ENCODE measurements at regions not wholly inside any gene's neighbourhood (a gene's known extent, or its start where the extent isn't known, plus 50 kb on each side); places are given as distances from the start of the nearest gene placed in this dataset.

DNA sequence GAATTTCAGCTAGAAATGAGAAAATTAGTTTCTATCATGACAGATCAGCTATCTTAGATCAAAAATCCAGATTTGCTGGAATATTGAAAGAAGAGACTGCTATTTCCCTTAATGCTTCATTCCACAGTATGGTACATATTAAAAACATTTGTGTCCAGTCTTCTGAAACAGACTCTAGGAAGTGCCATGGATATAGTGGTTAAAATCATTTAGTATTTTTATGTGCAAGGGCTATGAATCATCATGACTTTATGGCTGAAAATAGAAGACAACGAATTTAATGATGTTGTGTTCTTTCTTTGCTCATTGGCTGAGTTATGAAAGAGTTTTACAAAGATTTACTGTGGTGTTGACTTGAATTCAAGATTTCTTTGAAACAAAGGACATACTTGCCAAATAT is 146.6 kb downstream of the ANKRD60 start:
- ChIA-PET POLR2A (ENCODE audit: partially characterized antibody) (no interaction called here), CTCF (ENCODE audit: partially characterized antibody) (interaction anchor here (0.6 kb wide), 1 partner anchor 328 kb away, joined by 3 read pairs; no protein-coding TSS in a partner anchor)
- TF ChIP-seq ZNF274 (IDR thresholded peaks at IDR 0.05; ENCODE audit: borderline replicate concordance, extremely low read depth, low read length) (no peak), KDM1A (IDR thresholded peaks at IDR 0.05; ENCODE audit: borderline replicate concordance, low read length) (no peak), USF2 (IDR thresholded peaks at IDR 0.05; ENCODE audit: low read length) (no peak), KDM5A (IDR thresholded peaks at IDR 0.05; ENCODE audit: low read length) (no peak), TAF1 (IDR thresholded peaks at IDR 0.05; ENCODE audit: low read depth, low read length) (no peak), SAP30 (IDR thresholded peaks at IDR 0.05; ENCODE audit: insufficient read depth, insufficient replicate concordance, low read length) (no peak), RBBP5 (IDR thresholded peaks at IDR 0.05; ENCODE audit: borderline replicate concordance, low read depth, low read length) (no peak)
- TF ChIP-seq, protein P1, sequence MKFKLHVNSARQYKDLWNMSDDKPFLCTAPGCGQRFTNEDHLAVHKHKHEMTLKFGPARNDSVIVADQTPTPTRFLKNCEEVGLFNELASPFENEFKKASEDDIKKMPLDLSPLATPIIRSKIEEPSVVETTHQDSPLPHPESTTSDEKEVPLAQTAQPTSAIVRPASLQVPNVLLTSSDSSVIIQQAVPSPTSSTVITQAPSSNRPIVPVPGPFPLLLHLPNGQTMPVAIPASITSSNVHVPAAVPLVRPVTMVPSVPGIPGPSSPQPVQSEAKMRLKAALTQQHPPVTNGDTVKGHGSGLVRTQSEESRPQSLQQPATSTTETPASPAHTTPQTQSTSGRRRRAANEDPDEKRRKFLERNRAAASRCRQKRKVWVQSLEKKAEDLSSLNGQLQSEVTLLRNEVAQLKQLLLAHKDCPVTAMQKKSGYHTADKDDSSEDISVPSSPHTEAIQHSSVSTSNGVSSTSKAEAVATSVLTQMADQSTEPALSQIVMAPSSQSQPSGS (IDR thresholded peaks at IDR 0.05; ENCODE audit: low read length): no peak
- Histone ChIP-seq H2BK20ac (ENCODE audit: low read length) (no peak overlapping the region), H2BK120ac (replicated peaks; ENCODE audit: low read depth, low read length) (no peak overlapping the region), H3K4ac (replicated peaks; ENCODE audit: insufficient read length, low read depth, low read length) (no peak overlapping the region), H3K79me1 (ENCODE audit: low read depth, low read length) (no peaks in the 10 kb centered on the region), H3K4me3 (ENCODE audit: extremely low read depth in 1 of 4, insufficient read depth in 2 of 4, low read depth in 3 of 4, low read length in 4 of 4) (no peak overlapping the region), H2AK5ac (ENCODE audit: low read depth, low read length) (no peak overlapping the region), H3K14ac (ENCODE audit: insufficient read length) (no peak overlapping the region), H3K79me2 (ENCODE audit: control insufficient read depth in 1 of 2, insufficient read depth in 2 of 2, low read length in 2 of 2) (no peaks in the 10 kb centered on the region), H3K9ac (replicated peaks in 1 of 4; ENCODE audit: extremely low read depth in 1 of 4, low read depth in 3 of 4, low read length in 3 of 4) (no peak overlapping the region), H3K56ac (replicated peaks; ENCODE audit: insufficient read length, low read depth, low read length) (no peak overlapping the region), H2BK15ac (ENCODE audit: low read length) (no peak overlapping the region), H3K4me2 (ENCODE audit: insufficient read depth in 1 of 2, low read depth in 2 of 2, low read length in 2 of 2) (no peak overlapping the region), H4K20me1 (replicated peaks in 1 of 2; ENCODE audit: control insufficient read depth in 1 of 2, insufficient read depth in 2 of 2, low read length in 2 of 2) (no peaks in the 10 kb centered on the region), H3K36me3 (ENCODE audit: control insufficient read depth in 2 of 4, insufficient read depth in 4 of 4, low read length in 3 of 4) (no peaks in the 10 kb centered on the region), H3K9me3 (ENCODE audit: insufficient read depth in 2 of 2, low read depth in 1 of 2, low read length in 1 of 2) (0 out of 4 replicates have a peak, but pooled peaks cover 0 to 2% of the 10 kb centered on the region in 2 experiments), H2AFZ (ENCODE audit: low read length) (no peak overlapping the region), H2BK5ac (ENCODE audit: low read depth, low read length) (no peak overlapping the region), H3K23ac (ENCODE audit: insufficient read length) (no peak overlapping the region), H3K23me2 (ENCODE audit: low read depth, low read length) (no peaks in the 10 kb centered on the region), H3K4me1 (replicated peaks in 1 of 4; ENCODE audit: control insufficient read depth in 3 of 4, insufficient read depth in 4 of 4, low read length in 3 of 4) (no peaks in the 10 kb centered on the region), H4K8ac (ENCODE audit: extremely low read depth, insufficient read depth, low read length) (no peak overlapping the region), H4K91ac (replicated peaks; ENCODE audit: insufficient read length, low read length) (no peak overlapping the region), H4K5ac (ENCODE audit: insufficient read length, low read depth, low read length) (no peak overlapping the region), H2BK12ac (ENCODE audit: low read depth, low read length) (no peak overlapping the region), H3K18ac (ENCODE audit: extremely low read depth, low read length) (no peak overlapping the region), H3K27me3 (replicated peaks in 1 of 4; ENCODE audit: control insufficient read depth in 3 of 4, extremely low read depth in 1 of 4, insufficient read depth in 3 of 4, low read length in 3 of 4) (no peaks in the 10 kb centered on the region), H3K27ac (ENCODE audit: low read depth, low read length) (no peak overlapping the region)
- FAIRE-seq (no peak), DNase-seq (ENCODE audit: low read depth in 1 of 2, low spot score in 2 of 2) (no peak)
- WGBS, 2 experiments (ENCODE audit: extremely low coverage in 1 of 2, insufficient coverage in 1 of 2, insufficient read length in 1 of 2, insufficient replicate concordance in 2 of 2, low coverage in 1 of 2, low lambda C conversion rate in 2 of 2, missing lambda C conversion rate in 1 of 2): 75% methylated on average over 1 of the region's 1 CpG; no CpG with 5 or more reads in 1 of the 2 experiments

Measured in H1 (cell line).